ENCODE measurements at regions not wholly inside any gene's neighbourhood (a gene's known extent, or its start where the extent isn't known, plus 50 kb on each side); places are given as distances from the start of the nearest gene placed in this dataset.

- DNase-seq (ENCODE audit: low spot score) = no peak
- H3K9me3 ChIP-seq (ENCODE audit: control insufficient read depth in 4 of 4, low read length in 3 of 4) = no peaks in the 10 kb centered on the region
- no peak overlapping the region for H3K9ac ChIP-seq (ENCODE audit: low read depth in 1 of 2, low read length in 2 of 2)
- 78% methylated on average over 2 of the region's 2 CpGs for WGBS
- no peak overlapping the region for H3K27ac ChIP-seq (ENCODE audit: low read depth in 1 of 2, low read length in 2 of 2)
- H3K36me3 ChIP-seq (ENCODE audit: control insufficient read depth in 4 of 4, insufficient read depth in 3 of 4, low read depth in 1 of 4, low read length in 3 of 4) = no peaks in the 10 kb centered on the region
- H3K27me3 ChIP-seq (ENCODE audit: control insufficient read depth in 4 of 4, insufficient read depth in 4 of 4, low read length in 3 of 4) = peaks cover 0 to 5% (median 0%) of the 10 kb centered on the region in 4 donors
- TF ChIP-seq RAD21 (IDR thresholded peaks at IDR 0.05) (no peak), EGR1 (IDR thresholded peaks at IDR 0.05; ENCODE audit: low read depth in 2 of 2) (no peak), HNF4G (IDR thresholded peaks at IDR 0.05) (no peak), YY1 (IDR thresholded peaks at IDR 0.05) (no peak), HNF4A (conservative IDR thresholded peaks at IDR 0.05) (no peak), TAF1 (conservative IDR thresholded peaks at IDR 0.05) (no peak), FOXA1 (IDR thresholded peaks at IDR 0.05) (no peak), NR2F2 (IDR thresholded peaks at IDR 0.05) (no peak), ZBTB33 (IDR thresholded peaks at IDR 0.05) (no peak), RXRA (IDR thresholded peaks at IDR 0.05) (no peak), ATF3 (IDR thresholded peaks at IDR 0.05) (no peak), JUND (IDR thresholded peaks at IDR 0.05) (no peak)
- TF ChIP-seq, protein P1, sequence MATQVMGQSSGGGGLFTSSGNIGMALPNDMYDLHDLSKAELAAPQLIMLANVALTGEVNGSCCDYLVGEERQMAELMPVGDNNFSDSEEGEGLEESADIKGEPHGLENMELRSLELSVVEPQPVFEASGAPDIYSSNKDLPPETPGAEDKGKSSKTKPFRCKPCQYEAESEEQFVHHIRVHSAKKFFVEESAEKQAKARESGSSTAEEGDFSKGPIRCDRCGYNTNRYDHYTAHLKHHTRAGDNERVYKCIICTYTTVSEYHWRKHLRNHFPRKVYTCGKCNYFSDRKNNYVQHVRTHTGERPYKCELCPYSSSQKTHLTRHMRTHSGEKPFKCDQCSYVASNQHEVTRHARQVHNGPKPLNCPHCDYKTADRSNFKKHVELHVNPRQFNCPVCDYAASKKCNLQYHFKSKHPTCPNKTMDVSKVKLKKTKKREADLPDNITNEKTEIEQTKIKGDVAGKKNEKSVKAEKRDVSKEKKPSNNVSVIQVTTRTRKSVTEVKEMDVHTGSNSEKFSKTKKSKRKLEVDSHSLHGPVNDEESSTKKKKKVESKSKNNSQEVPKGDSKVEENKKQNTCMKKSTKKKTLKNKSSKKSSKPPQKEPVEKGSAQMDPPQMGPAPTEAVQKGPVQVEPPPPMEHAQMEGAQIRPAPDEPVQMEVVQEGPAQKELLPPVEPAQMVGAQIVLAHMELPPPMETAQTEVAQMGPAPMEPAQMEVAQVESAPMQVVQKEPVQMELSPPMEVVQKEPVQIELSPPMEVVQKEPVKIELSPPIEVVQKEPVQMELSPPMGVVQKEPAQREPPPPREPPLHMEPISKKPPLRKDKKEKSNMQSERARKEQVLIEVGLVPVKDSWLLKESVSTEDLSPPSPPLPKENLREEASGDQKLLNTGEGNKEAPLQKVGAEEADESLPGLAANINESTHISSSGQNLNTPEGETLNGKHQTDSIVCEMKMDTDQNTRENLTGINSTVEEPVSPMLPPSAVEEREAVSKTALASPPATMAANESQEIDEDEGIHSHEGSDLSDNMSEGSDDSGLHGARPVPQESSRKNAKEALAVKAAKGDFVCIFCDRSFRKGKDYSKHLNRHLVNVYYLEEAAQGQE (IDR thresholded peaks at IDR 0.05) = no peak
- TF ChIP-seq, protein P2, sequence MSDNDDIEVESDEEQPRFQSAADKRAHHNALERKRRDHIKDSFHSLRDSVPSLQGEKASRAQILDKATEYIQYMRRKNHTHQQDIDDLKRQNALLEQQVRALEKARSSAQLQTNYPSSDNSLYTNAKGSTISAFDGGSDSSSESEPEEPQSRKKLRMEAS (IDR thresholded peaks at IDR 0.05) = no peak
- TF ChIP-seq, protein P3, sequence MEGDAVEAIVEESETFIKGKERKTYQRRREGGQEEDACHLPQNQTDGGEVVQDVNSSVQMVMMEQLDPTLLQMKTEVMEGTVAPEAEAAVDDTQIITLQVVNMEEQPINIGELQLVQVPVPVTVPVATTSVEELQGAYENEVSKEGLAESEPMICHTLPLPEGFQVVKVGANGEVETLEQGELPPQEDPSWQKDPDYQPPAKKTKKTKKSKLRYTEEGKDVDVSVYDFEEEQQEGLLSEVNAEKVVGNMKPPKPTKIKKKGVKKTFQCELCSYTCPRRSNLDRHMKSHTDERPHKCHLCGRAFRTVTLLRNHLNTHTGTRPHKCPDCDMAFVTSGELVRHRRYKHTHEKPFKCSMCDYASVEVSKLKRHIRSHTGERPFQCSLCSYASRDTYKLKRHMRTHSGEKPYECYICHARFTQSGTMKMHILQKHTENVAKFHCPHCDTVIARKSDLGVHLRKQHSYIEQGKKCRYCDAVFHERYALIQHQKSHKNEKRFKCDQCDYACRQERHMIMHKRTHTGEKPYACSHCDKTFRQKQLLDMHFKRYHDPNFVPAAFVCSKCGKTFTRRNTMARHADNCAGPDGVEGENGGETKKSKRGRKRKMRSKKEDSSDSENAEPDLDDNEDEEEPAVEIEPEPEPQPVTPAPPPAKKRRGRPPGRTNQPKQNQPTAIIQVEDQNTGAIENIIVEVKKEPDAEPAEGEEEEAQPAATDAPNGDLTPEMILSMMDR (IDR thresholded peaks at IDR 0.05; ENCODE audit: low read depth, low read length, missing input control) = no peak
- H3K4me3 ChIP-seq (ENCODE audit: low read depth in 1 of 3, low read length in 3 of 3) = no peak overlapping the region
- H3K4me1 ChIP-seq (ENCODE audit: control insufficient read depth in 4 of 4, insufficient read depth in 4 of 4, low read length in 3 of 4) = no peaks in the 10 kb centered on the region
Measured at GRCh38 chr4:45539142-45539814, 584.6 kb downstream of the GABRG1 start.

DNA sequence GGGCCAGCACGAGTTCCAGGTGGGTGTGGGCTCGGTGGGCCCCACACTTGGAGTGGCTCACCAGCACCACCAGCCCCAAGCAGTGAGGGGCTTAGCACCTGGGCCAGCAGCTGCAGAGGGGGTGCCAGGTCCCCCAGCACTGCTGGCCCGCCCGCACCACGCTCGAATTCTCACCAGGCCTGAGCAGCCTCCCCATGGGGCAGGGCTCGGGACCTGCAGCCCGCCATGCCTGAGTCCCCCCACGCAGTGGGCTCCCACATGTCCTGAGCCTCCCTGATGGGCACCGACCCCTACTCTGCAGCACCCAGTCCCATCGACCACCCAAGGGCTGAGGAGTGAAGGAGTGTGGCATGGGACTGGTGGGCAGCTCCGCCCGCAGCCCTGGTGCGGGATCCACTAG lies 593.4 kb downstream of the GABRG1 start:
- no peak for TF ChIP-seq RAD21 (IDR thresholded peaks at IDR 0.05)
- no peak for TF ChIP-seq ATF3 (IDR thresholded peaks at IDR 0.05)
- TF ChIP-seq FOXA1 (IDR thresholded peaks at IDR 0.05) = no peak
- TF ChIP-seq EGR1 (IDR thresholded peaks at IDR 0.05; ENCODE audit: low read depth in 2 of 2) = no peak
- TF ChIP-seq, protein P2 (IDR thresholded peaks at IDR 0.05) = no peak
- 88% methylated on average over 14 of the region's 14 CpGs for WGBS
- Histone ChIP-seq H3K36me3 (ENCODE audit: control insufficient read depth in 4 of 4, insufficient read depth in 3 of 4, low read depth in 1 of 4, low read length in 3 of 4) (no peaks in the 10 kb centered on the region), H3K9me3 (ENCODE audit: control insufficient read depth in 4 of 4, low read length in 3 of 4) (peaks cover 0 to 5% (median 2%) of the 10 kb centered on the region in 4 donors), H3K27me3 (ENCODE audit: control insufficient read depth in 4 of 4, insufficient read depth in 4 of 4, low read length in 3 of 4) (no peaks in the 10 kb centered on the region), H3K4me3 (ENCODE audit: low read depth in 1 of 3, low read length in 3 of 3) (no peak overlapping the region), H3K4me1 (ENCODE audit: control insufficient read depth in 4 of 4, insufficient read depth in 4 of 4, low read length in 3 of 4) (no peaks in the 10 kb centered on the region), H3K9ac (ENCODE audit: low read depth in 1 of 2, low read length in 2 of 2) (no peak overlapping the region), H3K27ac (ENCODE audit: low read depth in 1 of 2, low read length in 2 of 2) (no peak overlapping the region)
- DNase-seq (ENCODE audit: low spot score) = no peak

All from liver (tissue), 8 donors.